ENCODE measurements at regions not wholly inside any gene's neighbourhood (a gene's known extent, or its start where the extent isn't known, plus 50 kb on each side); places are given as distances from the start of the nearest gene placed in this dataset.

GRCh38 chr13:50701469-50701868, 142.0 kb downstream of the DLEU7 start:
- TF ChIP-seq CTCF (IDR thresholded peaks at IDR 0.05), result no peak
- no peak for TF ChIP-seq POLR2A (IDR thresholded peaks at IDR 0.05)

Data from ovary (tissue), 3 donors.